IPS-NIHi7 (cell line): ENCODE measurements at regions not wholly inside any gene's neighbourhood (a gene's known extent, or its start where the extent isn't known, plus 50 kb on each side); places are given as distances from the start of the nearest gene placed in this dataset.
"Not testable (repeated sequence)": the region's sequence is repeated elsewhere in the genome, so short reads cannot be mapped to it uniquely, and the experiment has no call there.

Experiments
- DNase-seq: peaks from one replicate; pipeline ENCODE4 v3.0.0; 2012; ENCODE audit warnings: mixed read lengths; ENCODE audit errors: extremely low spot score

DNA sequence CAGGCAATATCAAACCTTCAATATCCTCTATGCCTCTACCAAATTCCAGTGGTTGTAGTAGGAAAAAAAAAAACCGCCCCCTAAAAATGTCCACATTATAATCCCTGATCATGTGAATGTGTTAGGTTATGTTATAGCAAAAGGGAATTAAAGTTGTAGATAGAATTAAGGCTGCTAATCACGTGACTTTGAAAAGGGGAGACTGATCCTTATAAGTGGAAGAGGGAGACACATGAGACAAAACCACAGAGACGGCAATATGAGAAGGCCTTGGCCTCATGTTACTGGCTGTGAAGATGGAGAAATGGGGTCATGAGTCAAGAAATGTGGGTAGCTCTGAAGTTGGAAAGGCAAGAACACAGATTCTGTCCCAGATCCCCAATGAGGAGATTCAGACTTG is 1711.3 kb downstream of the KHDRBS2 start:
- DNase-seq, result not testable (repeated sequence)

- DNase-seq, result not testable (repeated sequence)
These were observed 1713.4 kb downstream of the KHDRBS2 start for GRCh38 chr6:60572607-60573006.

DNA sequence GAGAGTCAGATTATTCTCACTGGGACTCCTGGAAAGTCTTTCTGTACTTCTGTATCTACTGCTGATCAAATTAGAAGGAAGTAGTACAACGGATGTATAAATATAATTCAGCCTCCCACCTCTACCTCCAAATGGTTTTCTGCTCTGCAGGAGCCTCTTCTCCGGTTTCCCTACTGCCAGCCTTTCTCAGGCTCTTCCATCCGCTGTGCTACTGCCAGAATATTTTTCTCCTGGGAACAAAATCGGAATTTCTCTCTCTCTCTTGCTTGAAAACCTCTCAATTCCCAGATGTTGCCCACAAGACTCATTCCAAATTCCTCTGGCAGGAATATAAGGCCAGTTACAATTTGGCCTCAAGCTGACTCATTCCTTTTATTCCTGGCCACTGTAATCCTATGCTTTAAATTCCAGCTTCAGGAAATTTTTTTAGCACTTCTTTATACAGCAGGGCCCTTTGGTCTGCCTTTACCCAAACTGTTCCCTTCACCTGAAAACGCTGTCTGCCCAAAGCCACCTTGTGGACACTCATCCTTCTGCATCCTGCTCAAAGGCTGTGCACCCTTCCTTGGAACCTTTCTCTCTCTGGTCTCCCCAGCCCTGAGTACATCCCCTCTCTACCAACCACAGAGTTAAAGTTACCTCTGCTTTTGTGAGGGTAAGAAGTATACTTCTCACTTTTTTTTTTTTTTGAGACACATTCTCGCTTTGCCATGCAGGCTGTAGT is 1714.6 kb downstream of the KHDRBS2 start:
- not testable (repeated sequence) for DNase-seq

GRCh38 chr6:60570599-60570998 is 1715.4 kb downstream of the KHDRBS2 start:
- DNase-seq, result not testable (repeated sequence)

DNA sequence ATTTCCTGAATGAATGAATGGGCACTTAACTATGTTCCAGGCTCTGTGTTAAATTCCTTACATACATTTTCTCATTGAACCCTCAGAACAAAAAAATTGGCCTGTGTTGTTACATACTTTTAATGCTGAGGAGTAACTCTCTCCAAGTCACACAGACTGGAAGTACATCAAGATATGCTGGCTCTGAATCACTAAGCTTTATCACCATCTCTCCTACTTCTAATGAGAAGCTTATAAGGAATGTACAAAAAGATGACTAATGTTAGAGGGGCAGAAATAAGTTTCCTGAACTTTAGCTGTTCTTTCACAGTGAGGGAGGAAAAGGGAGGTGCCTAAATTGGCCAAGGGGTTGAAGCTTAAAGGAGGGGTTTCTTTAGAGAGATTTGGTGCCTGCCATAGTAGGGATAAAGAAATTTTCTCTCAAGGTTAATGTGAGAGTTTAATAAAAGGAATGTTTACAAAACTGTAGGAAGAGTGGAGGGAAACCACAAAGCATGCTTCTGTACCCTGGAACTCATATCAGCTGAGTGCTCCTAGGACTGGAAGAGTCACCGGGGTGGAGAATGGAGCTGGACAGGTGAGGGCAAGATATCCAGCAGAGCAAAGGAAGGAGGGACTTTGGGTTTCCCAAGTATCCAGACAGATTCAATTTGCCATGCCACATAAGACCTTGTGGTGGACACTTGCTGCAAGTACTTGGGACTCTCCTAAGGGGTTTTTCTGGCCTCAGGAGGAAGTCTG is 1718.4 kb downstream of the KHDRBS2 start:
- not testable (repeated sequence) for DNase-seq

DNA sequence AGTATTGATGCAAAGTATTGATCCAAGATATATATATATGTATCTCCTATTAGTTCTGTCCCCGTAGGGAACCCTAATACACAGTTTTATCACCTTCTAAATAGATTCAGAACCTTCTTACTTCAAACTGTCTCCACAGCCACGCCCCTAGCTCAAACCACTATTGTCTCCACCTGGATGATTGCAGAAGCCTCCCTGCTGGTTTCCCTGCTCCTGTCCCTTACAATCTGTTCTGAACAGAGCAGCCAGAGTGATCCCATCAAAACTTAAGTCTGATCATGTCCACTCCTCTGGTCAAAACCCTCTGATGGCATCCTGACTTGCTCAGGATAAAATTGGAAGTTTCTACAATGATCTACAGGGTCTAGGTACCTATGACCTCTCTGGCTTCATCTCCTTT is 1719.6 kb downstream of the KHDRBS2 start:
- not testable (repeated sequence) for DNase-seq

DNA sequence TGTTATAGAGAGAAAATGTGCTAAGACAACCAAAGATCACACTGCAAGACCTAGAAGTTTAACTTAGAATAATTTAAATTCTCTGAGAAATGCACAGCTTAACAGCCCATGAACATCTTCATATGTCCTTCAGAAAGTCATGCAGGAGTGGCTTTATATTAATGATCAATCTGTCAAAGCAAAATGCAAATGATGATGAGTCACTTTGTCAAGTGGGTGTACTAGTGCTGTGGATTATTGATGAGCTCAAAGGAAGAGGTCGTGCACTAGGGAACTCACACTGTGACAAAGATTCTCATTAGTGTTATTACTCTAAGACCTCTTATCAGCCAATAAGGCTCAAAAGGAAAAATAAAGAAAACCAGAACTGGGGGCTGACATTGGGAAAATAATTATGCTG is 1726.3 kb downstream of the KHDRBS2 start:
- not testable (repeated sequence) for DNase-seq

DNA sequence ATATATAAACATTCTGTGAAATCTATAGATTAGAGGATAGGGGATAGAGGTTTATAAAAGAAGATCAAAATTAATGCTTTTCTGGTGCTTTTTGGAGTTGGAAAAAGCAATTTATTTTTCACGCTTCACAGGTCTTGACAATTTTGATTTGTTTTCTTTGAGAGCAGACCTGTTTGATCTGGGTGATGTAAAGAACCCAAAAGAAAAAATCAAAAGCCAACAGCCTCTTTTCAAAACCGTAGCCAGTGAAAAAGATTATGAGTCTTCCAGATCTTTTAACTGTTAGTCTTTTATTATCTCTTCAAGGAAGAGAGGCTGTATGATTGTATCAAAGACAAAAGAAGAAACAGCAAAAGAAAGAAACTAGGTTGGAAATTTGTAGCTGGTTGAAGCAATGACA is 1738.7 kb downstream of the KHDRBS2 start:
- DNase-seq, result not testable (repeated sequence)

DNA sequence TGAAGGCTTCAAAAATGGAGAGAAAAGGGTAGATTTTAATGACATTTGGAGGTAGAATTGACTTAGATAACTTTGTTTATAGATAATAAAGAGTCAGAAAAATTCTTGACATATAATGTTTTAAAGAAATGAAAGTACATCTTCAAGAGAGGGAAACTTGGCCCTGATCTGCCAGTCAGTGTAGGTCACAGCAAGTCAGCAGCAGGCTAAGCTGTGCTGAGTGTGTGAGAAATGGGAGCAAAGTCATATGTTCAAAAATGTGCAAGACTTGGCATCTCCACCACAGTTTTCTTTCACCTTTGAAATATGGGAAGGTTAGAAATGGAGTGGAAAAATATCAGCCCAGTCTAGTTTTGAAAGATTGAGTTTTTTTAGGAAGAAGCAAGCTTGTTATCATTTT is 1761.3 kb downstream of the KHDRBS2 start:
- DNase-seq, result not testable (repeated sequence)

GRCh38 chr6:60477747-60478146 is 1808.3 kb downstream of the KHDRBS2 start:
- not testable (repeated sequence) for DNase-seq

GRCh38 chr6:60473805-60474204 is 1812.2 kb downstream of the KHDRBS2 start:
- not testable (repeated sequence) for DNase-seq

DNA sequence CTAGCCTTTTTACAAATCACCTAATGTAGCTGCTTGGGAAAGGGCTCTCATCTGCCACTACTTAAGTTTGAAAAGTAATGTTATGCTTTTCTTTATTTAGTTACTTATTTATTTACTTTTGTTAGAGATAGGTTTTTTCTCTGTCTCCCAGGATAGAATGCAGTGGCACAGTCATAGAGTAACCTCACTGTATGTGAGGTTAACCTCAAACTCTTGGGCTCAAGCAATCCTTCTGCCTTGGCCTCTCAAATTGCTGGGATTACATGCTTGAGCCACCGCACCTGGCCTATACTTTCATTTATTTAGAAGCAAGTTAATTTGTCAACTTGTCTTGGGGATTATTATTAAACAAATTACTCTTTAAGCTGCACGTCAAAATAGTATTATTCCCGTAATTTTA is 1814.6 kb downstream of the KHDRBS2 start:
- DNase-seq, result not testable (repeated sequence)

GRCh38 chr6:60450428-60450827 is 1835.6 kb downstream of the KHDRBS2 start:
- not testable (repeated sequence) for DNase-seq

DNA sequence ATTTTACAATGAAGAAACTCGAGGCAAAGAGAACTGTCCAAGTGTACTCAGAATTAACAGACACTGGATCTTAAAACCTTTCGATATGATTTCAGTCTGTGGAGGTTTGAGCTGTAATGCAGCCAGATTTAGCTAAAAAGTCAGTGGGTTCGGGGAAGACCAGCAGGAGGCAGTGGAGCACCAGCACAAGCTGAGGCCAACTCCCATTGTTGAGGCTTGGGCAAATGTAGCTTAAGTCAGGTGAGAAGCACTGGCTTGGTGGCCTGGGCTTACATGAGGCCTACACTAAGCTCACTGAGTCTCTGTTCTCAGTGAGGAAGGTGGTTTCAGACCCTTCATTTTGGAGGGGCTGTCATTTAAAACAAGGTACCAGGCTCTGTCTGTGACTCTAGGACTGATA is 1841.5 kb downstream of the KHDRBS2 start:
- not testable (repeated sequence) for DNase-seq

DNA sequence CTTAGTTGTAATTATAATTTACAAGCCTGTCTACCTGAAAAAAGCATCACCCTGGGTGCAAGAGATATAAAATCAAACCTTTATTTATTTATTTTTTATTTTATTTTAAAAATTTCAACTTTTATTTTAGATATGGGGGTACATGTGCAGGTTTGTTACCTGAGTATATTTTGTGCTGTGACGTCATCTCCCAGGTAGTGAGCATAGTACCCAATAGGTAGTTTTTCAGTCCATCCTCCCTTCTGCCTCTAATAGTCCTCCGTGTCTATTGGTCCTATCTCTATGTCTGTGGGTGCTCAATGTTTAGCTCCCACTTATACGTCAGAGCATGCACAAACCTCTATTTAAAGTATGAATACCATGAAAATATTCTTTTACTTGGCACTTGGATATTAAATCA is 1846.3 kb downstream of the KHDRBS2 start:
- not testable (repeated sequence) for DNase-seq

GRCh38 chr6:60422691-60423090 is 1863.3 kb downstream of the KHDRBS2 start:
- DNase-seq, result not testable (repeated sequence)

GRCh38 chr6:60416118-60416517 is 1869.9 kb downstream of the KHDRBS2 start:
- not testable (repeated sequence) for DNase-seq

GRCh38 chr6:60408747-60409146 is 1877.3 kb downstream of the KHDRBS2 start:
- not testable (repeated sequence) for DNase-seq

GRCh38 chr6:60403268-60403667 is 1882.8 kb downstream of the KHDRBS2 start:
- DNase-seq, result not testable (repeated sequence)

- not testable (repeated sequence) for DNase-seq
These were observed 1883.5 kb downstream of the KHDRBS2 start for GRCh38 chr6:60402490-60402889.

DNA sequence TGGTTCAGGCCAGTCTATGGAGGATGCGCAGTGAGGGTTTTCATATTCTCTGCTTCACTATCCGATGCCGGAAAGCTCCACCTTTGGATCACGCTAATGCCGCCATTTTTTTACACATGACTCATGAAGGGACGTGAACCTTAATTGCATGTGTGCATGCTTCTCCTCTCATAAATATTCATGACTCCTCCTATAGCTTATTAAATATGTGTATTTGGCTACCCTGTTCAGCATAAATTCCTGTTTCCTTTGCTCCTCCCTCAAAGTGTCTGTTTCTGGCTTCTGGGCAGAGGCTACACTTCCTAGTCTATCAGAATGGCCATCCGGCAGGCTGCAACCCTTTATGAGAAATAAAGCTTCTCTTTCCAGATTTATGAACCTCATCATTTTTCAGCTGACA is 1890.8 kb downstream of the KHDRBS2 start:
- not testable (repeated sequence) for DNase-seq

DNA sequence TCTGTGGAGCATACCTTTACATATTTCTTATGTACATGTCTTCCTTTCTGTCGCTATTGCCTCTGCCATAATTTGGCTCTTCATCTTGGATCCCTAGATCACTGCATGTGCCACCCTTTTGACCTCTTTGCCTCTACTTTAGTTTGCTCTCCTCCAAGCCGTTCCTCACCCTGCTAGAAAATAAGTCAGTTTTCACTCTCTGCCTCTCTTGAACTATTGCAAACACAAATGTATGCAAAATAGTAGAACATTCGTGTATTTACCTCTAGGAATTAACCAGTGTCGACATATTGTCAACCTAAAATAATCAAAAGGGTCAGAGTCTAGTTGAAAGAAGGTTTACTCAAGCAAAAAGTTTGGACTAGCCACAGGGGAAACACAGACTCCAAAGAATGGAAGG is 1893.1 kb downstream of the KHDRBS2 start:
- not testable (repeated sequence) for DNase-seq

DNA sequence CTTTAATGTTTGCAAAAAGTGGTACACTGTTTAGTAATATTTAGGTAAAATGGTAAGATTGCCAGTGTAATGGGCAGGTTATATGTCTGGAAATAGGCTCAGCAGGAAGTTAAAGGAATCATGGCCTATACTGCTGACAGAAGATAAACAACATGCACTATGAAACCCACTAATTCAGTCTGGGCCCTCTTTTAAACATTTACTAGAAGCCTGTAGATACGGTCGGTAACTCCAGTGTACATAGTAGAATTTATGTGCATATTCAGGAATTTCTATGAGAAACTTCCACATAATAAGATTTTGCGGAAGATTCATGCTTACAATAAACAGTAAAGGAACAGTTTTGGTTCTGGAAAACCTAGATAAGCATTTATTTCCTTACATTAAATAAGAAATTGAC is 1896.9 kb downstream of the KHDRBS2 start:
- DNase-seq, result not testable (repeated sequence)
